GM10266 (cell line): ENCODE measurements at regions not wholly inside any gene's neighbourhood (a gene's known extent, or its start where the extent isn't known, plus 50 kb on each side); places are given as distances from the start of the nearest gene placed in this dataset.
"Not testable (repeated sequence)": the region's sequence is repeated elsewhere in the genome, so short reads cannot be mapped to it uniquely, and the experiment has no call there.

ENCODE experiments used
- DNase-seq: peaks from one replicate; pipeline ENCODE4 v3.0.0; 2012; ENCODE audit errors: extremely low spot score
- CTCF ChIP-seq: IDR thresholded peaks from 2 replicates; pipeline ENCODE4 v1.5.1; 2012; ENCODE audit warnings: mild to moderate bottlenecking, low read depth; ENCODE audit not compliant: control insufficient read depth, insufficient read depth; ENCODE audit errors: missing control alignments

GRCh38 chr1:48071513-48071912 is 74.3 kb upstream of the TRABD2B start:
- no peak for TF ChIP-seq CTCF
- DNase-seq = no peak

GRCh38 chr1:48070396-48070750 is 73.2 kb upstream of the TRABD2B start:
- no peak for TF ChIP-seq CTCF
- no peak for DNase-seq

DNA sequence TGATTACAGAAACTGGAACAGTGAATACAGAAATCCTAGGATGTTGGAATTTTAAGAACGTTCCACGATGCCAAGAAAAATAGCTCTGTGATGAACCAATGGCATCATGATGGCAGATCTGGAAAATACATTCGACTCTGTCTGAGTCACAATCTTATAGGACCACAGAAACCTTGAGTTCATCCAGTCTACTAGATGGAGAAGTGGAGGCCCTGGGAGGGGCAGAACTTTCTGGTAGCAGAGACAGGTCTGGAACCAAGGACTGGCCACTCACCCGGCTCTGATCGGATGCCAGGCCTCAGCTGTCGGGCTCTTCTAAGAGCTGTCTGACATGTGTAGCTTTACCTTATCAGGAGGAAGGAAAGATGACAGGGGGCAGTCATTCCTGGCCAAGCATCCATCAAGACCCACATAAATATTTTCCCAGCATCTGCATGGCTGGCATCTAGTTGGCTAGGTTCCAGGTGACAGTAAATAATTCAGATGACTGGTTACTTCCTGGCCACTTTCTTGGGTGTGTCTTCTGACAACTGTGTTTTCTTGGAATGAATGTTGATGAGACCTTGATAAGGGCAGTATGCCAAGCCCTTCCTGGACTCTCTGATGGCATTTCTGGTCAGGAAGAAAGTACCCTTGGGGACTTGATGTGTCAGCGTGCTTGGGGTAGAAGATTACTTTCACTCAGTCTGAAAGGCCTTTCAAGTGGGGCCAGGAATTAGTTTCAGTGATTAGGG is 72.6 kb upstream of the TRABD2B start:
- no peak for DNase-seq

GRCh38 chr1:48068206-48068605 is 71.0 kb upstream of the TRABD2B start:
- no peak for TF ChIP-seq CTCF
- DNase-seq = no peak

More for the DNA sequence above, 72.6 kb upstream of the TRABD2B start:
- no peak for TF ChIP-seq CTCF

DNA sequence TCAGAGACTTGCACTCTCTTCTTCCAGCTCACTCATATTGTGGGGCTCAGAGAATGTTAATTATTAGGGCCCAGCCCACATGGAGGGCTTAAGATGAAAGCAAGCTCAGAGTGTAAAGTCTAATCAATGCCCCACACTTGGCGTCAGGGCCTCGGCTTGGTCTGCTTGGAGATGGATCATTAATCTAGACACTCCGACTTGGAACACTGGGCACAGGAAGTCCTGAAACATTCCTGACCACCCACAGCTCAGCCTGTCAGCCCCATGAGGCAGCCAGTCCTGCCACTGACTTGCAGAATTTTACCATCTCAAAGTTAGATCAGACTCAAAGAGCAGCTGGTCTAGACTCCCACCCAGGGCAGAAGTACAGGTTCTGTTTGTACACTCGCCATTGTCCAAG is 69.8 kb upstream of the TRABD2B start:
- DNase-seq = no peak
- no peak for TF ChIP-seq CTCF

GRCh38 chr1:48064693-48065092 is 67.5 kb upstream of the TRABD2B start:
- DNase-seq = not testable (repeated sequence)

GRCh38 chr1:48062353-48062752 is 65.2 kb upstream of the TRABD2B start:
- TF ChIP-seq CTCF = no peak
- DNase-seq = no peak
